GM23338 (cell line): ENCODE measurements at regions not wholly inside any gene's neighbourhood (a gene's known extent, or its start where the extent isn't known, plus 50 kb on each side); places are given as distances from the start of the nearest gene placed in this dataset.

Experiments
- CREB1 ChIP-seq: fragments of 250-450 bp; sonication (Bioruptor Pico); IDR thresholded peaks from 2 replicates; pipeline ENCODE4 v1.5.0; 2020; ENCODE audit warnings: low read depth, mild to moderate bottlenecking, moderate library complexity
- CTCF ChIP-seq, 2 experiments: fragments of 200-600 bp in 1 of 2; sonication (generic) in 1 of 2; conservative IDR thresholded peaks; 2 replicates each; pipeline versions ENCODE4 v1.5.1 to v1.6.1; 2016 to 2017; ENCODE audit warnings: antibody characterized with exemption in 2 of 2, low read depth in 2 of 2, mild to moderate bottlenecking in 2 of 2, moderate library complexity in 1 of 2
- EZH2 ChIP-seq: fragments of 200-600 bp; sonication (generic); IDR thresholded peaks from one replicate; pipeline ENCODE4 v1.8.0; 2017; ENCODE audit warnings: antibody characterized with exemption, mild to moderate bottlenecking, low read depth; ENCODE audit not compliant: unreplicated experiment
- EZH2phosphoT487 ChIP-seq: fragments of 200-600 bp; sonication (generic); IDR thresholded peaks from one replicate; pipeline ENCODE4 v1.8.1; 2018; ENCODE audit warnings: antibody characterized with exemption; ENCODE audit not compliant: unreplicated experiment
- JUNB ChIP-seq: IDR thresholded peaks from one replicate; pipeline ENCODE4 v1.6.1; 2016; ENCODE audit warnings: antibody characterized with exemption; ENCODE audit not compliant: unreplicated experiment
- POLR2AphosphoS5 ChIP-seq: IDR thresholded peaks from 2 replicates; pipeline ENCODE4 v1.6.1; 2016; ENCODE audit warnings: antibody characterized with exemption, low read depth
- REST ChIP-seq: IDR thresholded peaks from one replicate; pipeline ENCODE4 v1.6.1; 2018; ENCODE audit warnings: antibody characterized with exemption; ENCODE audit not compliant: unreplicated experiment
- ZNF331 ChIP-seq: fragments of 250-450 bp; sonication (Bioruptor Pico); IDR thresholded peaks from 2 replicates; pipeline ENCODE4 v1.5.0; 2020; ENCODE audit warnings: low read depth, mild to moderate bottlenecking, moderate library complexity

- no peak for TF ChIP-seq CTCF (conservative IDR thresholded peaks at IDR 0.05; ENCODE audit: low read depth in 2 of 2)
- TF ChIP-seq ZNF331 (CRISPR knock-in tag): no peak
- no peak for TF ChIP-seq POLR2AphosphoS5
- no peak for TF ChIP-seq EZH2phosphoT487
- no peak for TF ChIP-seq EZH2
- TF ChIP-seq CREB1: no peak
- TF ChIP-seq REST: no peak
- TF ChIP-seq JUNB: no peak
Measured at GRCh38 chr21:35645991-35646390, 414.3 kb downstream of the SETD4 start.
